DOHH2 (cell line): ENCODE measurements at regions not wholly inside any gene's neighbourhood (a gene's known extent, or its start where the extent isn't known, plus 50 kb on each side); places are given as distances from the start of the nearest gene placed in this dataset.

Source experiments
- H3F3A ChIP-seq: fragments of 200-600 bp; sonication (generic), shearing (Covaris generic); 2 replicates; pipeline ENCODE4 v1.6.0; 2016; ENCODE audit warnings: antibody characterized with exemption, mild to moderate bottlenecking; ENCODE audit not compliant: control insufficient read depth, insufficient read depth
- H3K27ac ChIP-seq: fragments of 200-600 bp; sonication (generic); 2 replicates; pipeline ENCODE4 v1.5.1; 2014; ENCODE audit warnings: low read depth, mild to moderate bottlenecking, low read length, moderate library complexity
- H3K27me3 ChIP-seq: fragments of 200-600 bp; sonication (generic); 2 replicates; pipeline ENCODE4 v1.6.1; 2014; ENCODE audit warnings: mild to moderate bottlenecking, low read length, mixed read lengths; ENCODE audit not compliant: control insufficient read depth
- H3K36me3 ChIP-seq: fragments of 200-600 bp; sonication (generic); 2 replicates; pipeline ENCODE4 v1.6.1; 2014; ENCODE audit warnings: mild to moderate bottlenecking, low read length, moderate library complexity, mixed read lengths; ENCODE audit not compliant: control insufficient read depth
- H3K4me1 ChIP-seq: fragments of 200-600 bp; sonication (generic); 2 replicates; pipeline ENCODE4 v1.6.1; 2014; ENCODE audit warnings: mild to moderate bottlenecking, low read length, mixed read lengths; ENCODE audit not compliant: control insufficient read depth
- H3K4me2 ChIP-seq: fragments of 200-600 bp; sonication (generic); 2 replicates; pipeline ENCODE4 v1.6.0; 2014; ENCODE audit warnings: mild to moderate bottlenecking, low read length, moderate library complexity
- H3K4me3 ChIP-seq: fragments of 200-600 bp; sonication (generic); 2 replicates; pipeline ENCODE4 v1.5.1; 2014; ENCODE audit warnings: mild to moderate bottlenecking, low read length, mixed read lengths
- H3K79me2 ChIP-seq: fragments of 200-600 bp; sonication (generic); 2 replicates; pipeline ENCODE4 v1.6.1; 2014; ENCODE audit warnings: mild to moderate bottlenecking, low read length, mixed read lengths; ENCODE audit not compliant: control insufficient read depth
- H3K9me2 ChIP-seq: fragments of 200-600 bp; sonication (generic); replicated peaks from 2 replicates; pipeline ENCODE4 v1.6.1; 2014; ENCODE audit warnings: mild to moderate bottlenecking, low read length, mixed read lengths; ENCODE audit not compliant: control insufficient read depth
- H3K9me3 ChIP-seq: fragments of 200-600 bp; sonication (generic); 2 replicates; pipeline ENCODE4 v1.6.1; 2014; ENCODE audit warnings: antibody characterized with exemption, low read length, mixed read lengths; ENCODE audit not compliant: control insufficient read depth, insufficient read depth
- H4K20me1 ChIP-seq: fragments of 200-600 bp; sonication (generic); 2 replicates; pipeline ENCODE4 v1.6.0; 2014; ENCODE audit warnings: low read depth, mild to moderate bottlenecking, antibody characterized with exemption, low read length, moderate library complexity; ENCODE audit not compliant: control insufficient read depth, insufficient read depth
- EZH2phosphoT487 ChIP-seq: fragments of 200-600 bp; sonication (generic); IDR thresholded peaks from 2 replicates; pipeline ENCODE4 v1.6.1; 2017; ENCODE audit warnings: borderline replicate concordance, mild to moderate bottlenecking, antibody characterized with exemption, low read length, moderate library complexity, mixed read lengths
- TF ChIP-seq, protein P1 (sequence below): fragments of 200-600 bp; sonication (generic); IDR thresholded peaks from one replicate; pipeline ENCODE4 v1.5.1; 2014; ENCODE audit warnings: antibody characterized with exemption, mild to moderate bottlenecking, low read depth, low read length; ENCODE audit not compliant: poor library complexity, severe bottlenecking

DNA sequence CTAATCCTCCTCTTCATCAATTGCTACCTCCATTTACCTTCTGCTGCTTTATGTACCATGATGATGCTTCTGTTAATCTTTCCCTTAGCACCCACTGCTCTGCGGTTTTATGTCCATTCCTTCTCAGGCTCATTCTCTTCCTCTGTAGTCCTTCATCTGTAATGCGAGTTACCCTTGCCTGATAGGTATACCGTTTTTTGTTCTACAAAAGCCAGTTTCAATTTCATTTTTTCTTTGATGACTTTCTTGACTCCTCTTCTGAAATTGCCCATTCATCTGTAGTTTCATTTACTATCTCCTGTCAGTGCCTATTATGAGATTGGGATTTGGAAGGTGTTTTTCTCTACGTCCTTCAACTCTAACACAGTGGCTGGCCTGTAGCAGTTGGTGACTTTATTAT, 445.9 kb upstream of the ZNF717 start:
- Histone ChIP-seq H3K9me2 (no peaks in the 10 kb centered on the region), H3K36me3 (no peaks in the 10 kb centered on the region), H3K27ac (no peak overlapping the region), H3K9me3 (no peaks in the 10 kb centered on the region), H4K20me1 (no peaks in the 10 kb centered on the region), H3K79me2 (no peaks in the 10 kb centered on the region), H3K4me1 (no peaks in the 10 kb centered on the region), H3K27me3 (no peaks in the 10 kb centered on the region), H3K4me2 (no peak overlapping the region), H3K4me3 (no peak overlapping the region), H3F3A (no peaks in the 10 kb centered on the region)
- TF ChIP-seq, protein P1, sequence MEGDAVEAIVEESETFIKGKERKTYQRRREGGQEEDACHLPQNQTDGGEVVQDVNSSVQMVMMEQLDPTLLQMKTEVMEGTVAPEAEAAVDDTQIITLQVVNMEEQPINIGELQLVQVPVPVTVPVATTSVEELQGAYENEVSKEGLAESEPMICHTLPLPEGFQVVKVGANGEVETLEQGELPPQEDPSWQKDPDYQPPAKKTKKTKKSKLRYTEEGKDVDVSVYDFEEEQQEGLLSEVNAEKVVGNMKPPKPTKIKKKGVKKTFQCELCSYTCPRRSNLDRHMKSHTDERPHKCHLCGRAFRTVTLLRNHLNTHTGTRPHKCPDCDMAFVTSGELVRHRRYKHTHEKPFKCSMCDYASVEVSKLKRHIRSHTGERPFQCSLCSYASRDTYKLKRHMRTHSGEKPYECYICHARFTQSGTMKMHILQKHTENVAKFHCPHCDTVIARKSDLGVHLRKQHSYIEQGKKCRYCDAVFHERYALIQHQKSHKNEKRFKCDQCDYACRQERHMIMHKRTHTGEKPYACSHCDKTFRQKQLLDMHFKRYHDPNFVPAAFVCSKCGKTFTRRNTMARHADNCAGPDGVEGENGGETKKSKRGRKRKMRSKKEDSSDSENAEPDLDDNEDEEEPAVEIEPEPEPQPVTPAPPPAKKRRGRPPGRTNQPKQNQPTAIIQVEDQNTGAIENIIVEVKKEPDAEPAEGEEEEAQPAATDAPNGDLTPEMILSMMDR = no peak
- no peak for TF ChIP-seq EZH2phosphoT487

DNA sequence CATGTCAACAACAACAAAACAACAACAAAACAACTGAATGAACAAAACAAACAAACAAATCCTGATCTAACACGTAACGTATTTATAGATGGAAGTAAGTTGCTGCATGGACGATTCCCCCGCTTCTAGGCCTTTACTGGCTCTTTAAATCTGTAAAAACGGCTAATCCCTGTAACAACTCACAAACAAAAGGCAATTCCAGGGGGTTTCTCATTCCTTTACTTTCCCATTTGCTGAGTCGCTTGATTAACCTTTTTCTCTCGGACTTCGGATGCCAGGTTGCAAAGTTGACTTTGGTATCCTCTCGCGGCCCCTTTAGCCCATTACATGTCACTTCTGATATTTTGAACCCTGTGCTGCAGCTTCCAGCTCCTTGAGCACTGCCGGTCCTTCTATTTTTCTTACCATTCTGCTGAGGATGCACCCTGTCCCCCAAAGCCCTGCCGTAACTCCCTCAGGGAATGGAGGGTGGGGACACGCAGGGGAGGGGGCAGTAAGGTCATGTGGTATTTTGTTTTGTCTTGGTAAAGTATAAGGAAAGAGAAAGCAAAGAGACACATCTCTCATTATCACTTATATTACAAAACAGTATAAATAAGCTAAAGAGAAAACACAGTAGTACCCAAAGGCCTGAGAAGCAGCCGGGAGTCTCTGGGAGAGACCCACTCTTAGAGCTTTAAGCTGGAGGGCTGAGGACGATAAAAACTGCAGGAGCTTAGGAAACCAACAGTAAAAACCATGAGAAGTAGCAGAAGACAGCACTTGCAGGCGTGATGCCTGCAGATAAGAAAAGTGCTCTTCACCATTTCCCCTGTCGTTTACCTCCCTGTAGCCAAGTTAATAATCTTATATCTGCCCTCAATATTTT, 457.8 kb upstream of the ZNF717 start:
- Histone ChIP-seq H3F3A (no peaks in the 10 kb centered on the region), H4K20me1 (no peaks in the 10 kb centered on the region), H3K9me3 (no peaks in the 10 kb centered on the region), H3K9me2 (no peaks in the 10 kb centered on the region), H3K4me1 (no peaks in the 10 kb centered on the region), H3K36me3 (no peaks in the 10 kb centered on the region), H3K79me2 (no peaks in the 10 kb centered on the region), H3K4me2 (no peak overlapping the region), H3K27me3 (no peaks in the 10 kb centered on the region), H3K27ac (no peak overlapping the region), H3K4me3 (no peak overlapping the region)
- no peak for TF ChIP-seq EZH2phosphoT487
- TF ChIP-seq, protein P1 = no peak

- H3K36me3 ChIP-seq = no peaks in the 10 kb centered on the region
- H3K4me1 ChIP-seq = no peaks in the 10 kb centered on the region
- H3K9me2 ChIP-seq = no peaks in the 10 kb centered on the region
- H3F3A ChIP-seq = no peaks in the 10 kb centered on the region
- H3K79me2 ChIP-seq = no peaks in the 10 kb centered on the region
- no peaks in the 10 kb centered on the region for H3K27me3 ChIP-seq
- no peaks in the 10 kb centered on the region for H4K20me1 ChIP-seq
- TF ChIP-seq EZH2phosphoT487 = no peak
- TF ChIP-seq, protein P1 = no peak
- no peak overlapping the region for H3K4me2 ChIP-seq
- no peak overlapping the region for H3K4me3 ChIP-seq
- H3K27ac ChIP-seq = no peak overlapping the region
- no peaks in the 10 kb centered on the region for H3K9me3 ChIP-seq
Observed at GRCh38 chr3:76245073-76245472, 459.7 kb upstream of the ZNF717 start.
